ENCODE measurements at regions not wholly inside any gene's neighbourhood (a gene's known extent, or its start where the extent isn't known, plus 50 kb on each side); places are given as distances from the start of the nearest gene placed in this dataset.

DNA sequence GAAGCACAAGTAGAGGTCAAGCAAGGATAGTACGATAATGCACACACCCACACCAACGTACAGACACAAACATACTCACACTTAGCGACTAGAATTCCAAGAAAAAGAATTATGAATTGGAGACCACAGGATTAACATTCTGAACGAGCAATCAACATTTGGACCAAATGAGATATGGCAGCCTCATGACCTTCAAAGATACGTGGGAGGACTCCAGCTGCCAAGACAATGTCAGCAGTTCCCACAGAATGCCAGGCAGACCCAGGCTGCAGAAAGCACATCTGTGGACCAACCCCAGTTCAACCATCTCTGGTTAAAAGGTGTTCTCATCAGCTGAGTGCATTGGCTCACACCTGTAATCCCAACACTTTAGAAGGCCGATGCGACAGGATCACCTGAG, 187.6 kb upstream of the GRAMD2B start:
- H3K4me3 ChIP-seq (ENCODE audit: low read depth, low read length) = no peak overlapping the region
- TF ChIP-seq, protein P1, sequence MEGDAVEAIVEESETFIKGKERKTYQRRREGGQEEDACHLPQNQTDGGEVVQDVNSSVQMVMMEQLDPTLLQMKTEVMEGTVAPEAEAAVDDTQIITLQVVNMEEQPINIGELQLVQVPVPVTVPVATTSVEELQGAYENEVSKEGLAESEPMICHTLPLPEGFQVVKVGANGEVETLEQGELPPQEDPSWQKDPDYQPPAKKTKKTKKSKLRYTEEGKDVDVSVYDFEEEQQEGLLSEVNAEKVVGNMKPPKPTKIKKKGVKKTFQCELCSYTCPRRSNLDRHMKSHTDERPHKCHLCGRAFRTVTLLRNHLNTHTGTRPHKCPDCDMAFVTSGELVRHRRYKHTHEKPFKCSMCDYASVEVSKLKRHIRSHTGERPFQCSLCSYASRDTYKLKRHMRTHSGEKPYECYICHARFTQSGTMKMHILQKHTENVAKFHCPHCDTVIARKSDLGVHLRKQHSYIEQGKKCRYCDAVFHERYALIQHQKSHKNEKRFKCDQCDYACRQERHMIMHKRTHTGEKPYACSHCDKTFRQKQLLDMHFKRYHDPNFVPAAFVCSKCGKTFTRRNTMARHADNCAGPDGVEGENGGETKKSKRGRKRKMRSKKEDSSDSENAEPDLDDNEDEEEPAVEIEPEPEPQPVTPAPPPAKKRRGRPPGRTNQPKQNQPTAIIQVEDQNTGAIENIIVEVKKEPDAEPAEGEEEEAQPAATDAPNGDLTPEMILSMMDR (IDR thresholded peaks at IDR 0.05; ENCODE audit: insufficient read depth, low read depth, low read length) = no peak
- no peak for DNase-seq (ENCODE audit: low read depth)

DNA sequence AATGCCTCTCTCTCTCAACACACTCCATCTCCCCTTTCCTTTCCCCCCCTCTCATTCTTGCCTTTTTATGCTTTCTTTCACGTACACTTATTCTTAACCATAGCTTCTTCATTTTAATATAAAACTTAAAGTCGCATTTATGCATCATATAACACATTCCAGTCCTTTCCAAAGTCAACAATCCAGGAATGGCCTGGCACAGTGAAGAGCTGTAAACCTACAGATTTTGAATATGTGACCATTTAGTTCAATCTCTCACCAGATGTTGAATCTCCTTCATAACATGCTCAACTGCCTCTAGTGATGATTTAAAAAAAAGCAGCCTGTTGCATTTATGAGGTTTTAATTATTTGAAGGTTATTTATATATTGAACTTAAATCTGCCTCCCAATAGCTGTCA, 186.2 kb upstream of the GRAMD2B start:
- DNase-seq (ENCODE audit: low read depth) = no peak
- TF ChIP-seq, protein P1 (IDR thresholded peaks at IDR 0.05; ENCODE audit: insufficient read depth, low read depth, low read length) = no peak
- no peak overlapping the region for H3K4me3 ChIP-seq (ENCODE audit: low read depth, low read length)

DNA sequence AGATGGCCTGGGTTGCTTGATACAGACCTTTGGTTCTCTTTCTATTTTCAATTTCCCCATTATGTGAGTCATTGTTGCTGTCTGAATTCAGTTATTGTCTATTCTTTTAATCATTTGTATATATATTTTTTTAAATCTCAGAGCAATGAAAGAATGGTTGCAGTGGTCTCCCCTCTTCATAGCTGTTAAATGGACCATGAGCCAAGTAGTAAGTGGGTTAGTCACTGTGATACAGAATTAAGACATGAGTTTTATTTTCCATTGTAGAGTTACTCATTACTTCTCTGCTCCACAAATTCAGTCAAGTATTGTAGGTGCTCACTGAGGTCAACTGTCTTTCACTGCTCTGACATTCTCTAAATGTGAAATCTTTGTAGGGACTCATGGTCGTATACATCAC, 174.6 kb upstream of the GRAMD2B start:
- TF ChIP-seq, protein P1 (IDR thresholded peaks at IDR 0.05; ENCODE audit: insufficient read depth, low read depth, low read length) = no peak
- no peak overlapping the region for H3K4me3 ChIP-seq (ENCODE audit: low read depth, low read length)
- DNase-seq (ENCODE audit: low read depth) = no peak

DNA sequence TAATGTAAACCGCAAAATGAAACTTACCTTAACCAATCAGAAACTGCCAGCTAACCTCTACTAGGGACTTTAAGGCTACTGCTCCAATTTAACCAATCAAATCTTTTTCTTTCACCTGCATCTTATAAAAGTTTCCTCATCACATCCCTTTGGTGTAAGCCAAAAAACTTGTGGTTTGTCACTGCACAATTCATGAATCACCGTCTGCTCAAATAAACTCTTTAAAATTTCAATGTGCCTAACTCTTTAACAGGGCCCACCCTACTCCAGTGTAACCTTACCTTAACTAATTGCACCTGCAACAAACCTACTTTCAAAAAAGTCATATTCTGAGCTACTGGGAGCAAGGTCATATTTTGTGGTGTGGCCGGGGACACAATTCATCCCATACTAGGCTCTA, 172.2 kb upstream of the GRAMD2B start:
- no peak for DNase-seq (ENCODE audit: low read depth)
- H3K4me3 ChIP-seq (ENCODE audit: low read depth, low read length) = no peak overlapping the region
- TF ChIP-seq, protein P1 (IDR thresholded peaks at IDR 0.05; ENCODE audit: insufficient read depth, low read depth, low read length) = no peak

DNA sequence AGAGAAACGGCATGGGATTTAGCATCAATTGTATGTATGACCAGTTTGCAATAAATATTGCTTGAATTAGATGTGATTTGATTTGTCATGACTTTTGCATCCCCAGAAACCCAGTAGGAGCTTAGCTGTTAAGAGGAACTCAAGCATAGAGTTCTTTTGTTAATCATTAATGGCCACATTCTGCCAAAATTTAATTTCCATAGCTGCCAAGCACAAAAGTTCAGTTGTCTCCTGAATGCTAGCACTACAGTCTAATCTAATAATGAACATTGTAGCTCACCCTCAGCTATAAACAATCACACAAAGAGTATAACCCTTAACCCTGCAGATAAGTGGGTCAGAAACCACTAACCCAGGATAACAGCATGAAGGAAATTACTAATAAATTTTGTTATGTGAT, 169.8 kb upstream of the GRAMD2B start:
- TF ChIP-seq, protein P1 (IDR thresholded peaks at IDR 0.05; ENCODE audit: insufficient read depth, low read depth, low read length) = no peak
- DNase-seq (ENCODE audit: low read depth) = no peak
- H3K4me3 ChIP-seq (ENCODE audit: low read depth, low read length) = no peak overlapping the region

DNA sequence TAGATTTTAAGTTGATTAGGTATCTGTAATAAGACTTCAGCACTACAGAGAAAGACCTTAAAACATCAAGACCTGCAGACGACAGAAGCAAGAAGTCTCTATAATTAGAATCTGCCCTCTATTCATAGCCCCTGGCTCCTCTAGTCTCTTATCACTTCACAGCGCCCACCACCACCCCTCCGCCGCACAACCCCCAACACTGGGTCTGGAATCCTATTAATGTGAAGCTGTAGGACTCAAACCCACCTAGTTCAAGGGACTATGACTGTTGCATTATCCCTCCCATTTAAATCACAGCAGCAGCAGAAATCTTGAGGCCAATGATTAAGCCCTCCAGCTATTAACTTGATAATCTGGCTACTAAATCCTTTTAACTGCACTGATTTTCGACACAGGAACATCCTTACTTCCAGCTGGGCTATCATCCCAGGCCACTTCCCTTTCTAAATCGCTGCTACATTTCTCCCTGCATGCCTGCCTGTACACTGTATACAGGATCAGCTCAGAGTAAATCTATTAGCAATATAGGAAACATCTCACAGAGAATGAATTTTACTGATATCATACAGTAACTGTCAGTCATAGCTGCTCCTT, 159.5 kb upstream of the GRAMD2B start:
- DNase-seq (ENCODE audit: low read depth) = no peak
- H3K4me3 ChIP-seq (ENCODE audit: low read depth, low read length) = no peak overlapping the region
- TF ChIP-seq, protein P1 (IDR thresholded peaks at IDR 0.05; ENCODE audit: insufficient read depth, low read depth, low read length) = no peak

DNA sequence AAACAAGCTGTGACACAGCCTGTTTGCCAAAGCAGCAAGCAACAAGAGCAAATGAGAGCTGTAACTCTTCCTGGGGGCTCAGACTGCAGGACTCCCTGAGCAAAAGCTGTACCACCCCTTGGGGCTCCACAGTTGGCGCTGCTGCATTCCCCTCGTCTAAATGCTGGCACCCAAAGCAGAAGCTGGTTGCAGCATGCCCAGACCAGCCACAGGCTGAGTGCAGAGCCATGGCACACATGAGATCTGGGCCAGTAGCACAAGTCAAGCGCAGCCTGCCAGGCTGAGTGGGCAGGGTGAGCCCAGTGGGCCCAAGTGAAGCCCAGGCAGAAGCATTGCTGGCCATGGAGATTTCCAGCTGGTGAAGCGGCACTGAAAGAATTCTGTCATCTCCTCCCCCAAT, 157.3 kb upstream of the GRAMD2B start:
- TF ChIP-seq, protein P1 (IDR thresholded peaks at IDR 0.05; ENCODE audit: insufficient read depth, low read depth, low read length) = no peak
- no peak overlapping the region for H3K4me3 ChIP-seq (ENCODE audit: low read depth, low read length)
- DNase-seq (ENCODE audit: low read depth) = no peak

Measured in fibroblast of villous mesenchyme (primary cell).